Lung (tissue), 12 donors: ENCODE measurements at regions not wholly inside any gene's neighbourhood (a gene's known extent, or its start where the extent isn't known, plus 50 kb on each side); places are given as distances from the start of the nearest gene placed in this dataset. TPM values are rescaled to one million over a fixed set of nuclear protein-coding genes. Genes with fewer than 3 reads are reported as not detected.

Source experiments
- ATAC-seq: fragments of 200-7000 bp; cut with Tn5 transposase; one replicate; pipeline ENCODE4 v1.9.1; 2020; ENCODE audit warnings: moderate number of reproducible peaks; ENCODE audit not compliant: insufficient read depth, low FRiP score
- DNase-seq, 3 donors: peaks; one replicate each; pipeline ENCODE4 v3.0.0-alpha.2; 2013 to 2017
- H3K27ac ChIP-seq, 2 donors: one replicate each; pipeline ENCODE4 v1.5.1; 2013; ENCODE audit warnings: mild to moderate bottlenecking in 2 of 2, moderate library complexity in 2 of 2, control low read depth in 1 of 2, inconsistent platforms in 1 of 2, low read depth in 1 of 2, low read length in 1 of 2
- H3K27me3 ChIP-seq, 3 donors: one replicate each; pipeline ENCODE4 v1.5.1; 2013; ENCODE audit warnings: low read length in 2 of 3; ENCODE audit not compliant: control insufficient read depth in 3 of 3, insufficient read depth in 3 of 3
- H3K36me3 ChIP-seq, 4 donors: one replicate each; pipeline ENCODE4 v1.5.1; 2013; ENCODE audit warnings: low read length in 4 of 4, mild to moderate bottlenecking in 1 of 4, moderate library complexity in 1 of 4; ENCODE audit not compliant: control insufficient read depth in 4 of 4, insufficient read depth in 4 of 4
- H3K4me1 ChIP-seq, 5 donors: one replicate each; pipeline ENCODE4 v1.5.1; 2013; ENCODE audit warnings: low read length in 5 of 5, mild to moderate bottlenecking in 2 of 5, moderate library complexity in 1 of 5; ENCODE audit not compliant: control insufficient read depth in 5 of 5, insufficient read depth in 5 of 5
- H3K4me3 ChIP-seq: one replicate; pipeline ENCODE4 v1.5.1; 2013; ENCODE audit warnings: mild to moderate bottlenecking, control low read depth, moderate library complexity
- H3K9ac ChIP-seq, 2 donors: one replicate each; pipeline ENCODE4 v1.5.1; 2013; ENCODE audit warnings: low read length in 2 of 2, control low read depth in 1 of 2; ENCODE audit not compliant: insufficient read depth in 1 of 2
- H3K9me3 ChIP-seq, 4 donors: one replicate each; pipeline ENCODE4 v1.5.1; 2013; ENCODE audit warnings: low read length in 3 of 4, mild to moderate bottlenecking in 1 of 4, moderate library complexity in 1 of 4; ENCODE audit not compliant: control insufficient read depth in 4 of 4, insufficient read depth in 3 of 4
- WGBS, 2 donors: extraction: QIAGEN DNeasy Blood & Tissue Kit; methylation state at CpG; one replicate each; pipeline ENCODE4 v1.1.7; 2013; 5-methylcytosine and 5-hydroxymethylcytosine counted together
- small RNA-seq: library from RNA; depleted of rRNA; stranded (forward); fragments of <200 nt; gene quantifications from one replicate; pipeline ENCODE3, GENCODE V24; 2014; ENCODE audit warnings: low replicate concordance
- TF ChIP-seq, protein P1 (sequence below): IDR thresholded peaks from 2 replicates; pipeline ENCODE4 v1.5.1; 2012; ENCODE audit warnings: mild to moderate bottlenecking; ENCODE audit errors: control extremely low read depth, extremely low read depth
- donor health status: control.
- donor health status: control.
- donor health status: Bipolar disorder and iron deficiency.
- donor health status: healthy.
- donor health status: DM: yes; HTN: yes; CAD: no.

DNA sequence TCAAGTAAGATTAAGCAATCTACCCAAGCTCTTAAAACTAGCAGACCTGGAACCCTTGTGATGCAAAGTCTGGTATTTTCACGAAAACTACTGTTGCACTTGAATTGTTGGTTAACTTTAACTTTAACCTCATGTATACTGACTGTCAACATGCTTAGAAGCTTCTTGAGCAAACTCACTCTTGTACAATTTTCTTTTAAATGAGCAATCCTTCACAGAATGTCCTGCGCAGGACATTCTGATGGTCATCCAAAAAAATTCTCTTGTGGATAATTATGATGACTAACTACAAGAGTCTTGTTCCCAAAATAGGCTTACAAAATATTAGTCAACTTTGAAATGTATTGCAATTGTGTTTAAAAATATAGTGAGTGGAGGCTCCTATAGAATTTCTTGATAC is 54.0 kb upstream of the PDE3A start:
- no peak for ATAC-seq

DNA sequence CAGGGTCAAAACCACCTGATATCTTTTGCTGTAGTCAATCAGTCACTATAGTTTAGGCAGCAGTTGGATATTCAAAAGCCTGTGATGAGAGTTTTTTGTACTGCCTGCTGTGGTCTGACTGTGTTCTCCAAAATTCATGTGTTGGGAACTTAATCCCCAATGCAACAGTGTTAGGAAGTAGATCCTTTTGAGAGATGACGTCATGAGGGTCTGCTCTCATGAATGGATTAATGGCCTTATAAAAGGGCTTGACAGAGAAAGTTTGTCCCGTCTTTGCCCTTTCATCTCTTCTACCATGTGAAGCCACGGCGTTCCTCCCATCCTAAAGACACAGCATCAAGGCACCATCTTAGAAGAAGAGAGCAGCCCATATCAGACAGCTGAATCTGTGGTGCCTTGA is 50.8 kb upstream of the PDE3A start:
- H3K27me3 ChIP-seq = no peaks in the 10 kb centered on the region
- no peak overlapping the region for H3K4me3 ChIP-seq
- no peaks in the 10 kb centered on the region for H3K9me3 ChIP-seq
- no peak overlapping the region for H3K27ac ChIP-seq
- no peaks in the 10 kb centered on the region for H3K36me3 ChIP-seq
- TF ChIP-seq, protein P1, sequence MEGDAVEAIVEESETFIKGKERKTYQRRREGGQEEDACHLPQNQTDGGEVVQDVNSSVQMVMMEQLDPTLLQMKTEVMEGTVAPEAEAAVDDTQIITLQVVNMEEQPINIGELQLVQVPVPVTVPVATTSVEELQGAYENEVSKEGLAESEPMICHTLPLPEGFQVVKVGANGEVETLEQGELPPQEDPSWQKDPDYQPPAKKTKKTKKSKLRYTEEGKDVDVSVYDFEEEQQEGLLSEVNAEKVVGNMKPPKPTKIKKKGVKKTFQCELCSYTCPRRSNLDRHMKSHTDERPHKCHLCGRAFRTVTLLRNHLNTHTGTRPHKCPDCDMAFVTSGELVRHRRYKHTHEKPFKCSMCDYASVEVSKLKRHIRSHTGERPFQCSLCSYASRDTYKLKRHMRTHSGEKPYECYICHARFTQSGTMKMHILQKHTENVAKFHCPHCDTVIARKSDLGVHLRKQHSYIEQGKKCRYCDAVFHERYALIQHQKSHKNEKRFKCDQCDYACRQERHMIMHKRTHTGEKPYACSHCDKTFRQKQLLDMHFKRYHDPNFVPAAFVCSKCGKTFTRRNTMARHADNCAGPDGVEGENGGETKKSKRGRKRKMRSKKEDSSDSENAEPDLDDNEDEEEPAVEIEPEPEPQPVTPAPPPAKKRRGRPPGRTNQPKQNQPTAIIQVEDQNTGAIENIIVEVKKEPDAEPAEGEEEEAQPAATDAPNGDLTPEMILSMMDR = no peak
- H3K4me1 ChIP-seq = peaks cover 0 to 5% (median 0%) of the 10 kb centered on the region in 5 donors
- DNase-seq (no peak), ATAC-seq (no peak)
- 95 to 96% methylated on average over 4 of the region's 4 CpGs for WGBS, 2 donors
- no peak overlapping the region for H3K9ac ChIP-seq

More for the DNA sequence above, 54.0 kb upstream of the PDE3A start:
- Histone ChIP-seq H3K27ac (peak overlapping the region in 1 of 2 donors; percentile 66), H3K9ac (no peak overlapping the region), H3K36me3 (no peaks in the 10 kb centered on the region), H3K4me1 (peaks cover 0 to 2% (median 0%) of the 10 kb centered on the region in 5 donors), H3K9me3 (no peaks in the 10 kb centered on the region), H3K4me3 (no peak overlapping the region), H3K27me3 (no peaks in the 10 kb centered on the region)
- DNase-seq = no peak
- TF ChIP-seq, protein P1 = no peak
- 79 to 89% methylated on average over 2 of the region's 2 CpGs for WGBS, 2 donors

Small RNAs in the stretch of these regions (small RNA-seq; reads per million reads assigned to genes)
- not detected for gene RNU1-146P
